ENCODE measurements at regions not wholly inside any gene's neighbourhood (a gene's known extent, or its start where the extent isn't known, plus 50 kb on each side); places are given as distances from the start of the nearest gene placed in this dataset.

DNA sequence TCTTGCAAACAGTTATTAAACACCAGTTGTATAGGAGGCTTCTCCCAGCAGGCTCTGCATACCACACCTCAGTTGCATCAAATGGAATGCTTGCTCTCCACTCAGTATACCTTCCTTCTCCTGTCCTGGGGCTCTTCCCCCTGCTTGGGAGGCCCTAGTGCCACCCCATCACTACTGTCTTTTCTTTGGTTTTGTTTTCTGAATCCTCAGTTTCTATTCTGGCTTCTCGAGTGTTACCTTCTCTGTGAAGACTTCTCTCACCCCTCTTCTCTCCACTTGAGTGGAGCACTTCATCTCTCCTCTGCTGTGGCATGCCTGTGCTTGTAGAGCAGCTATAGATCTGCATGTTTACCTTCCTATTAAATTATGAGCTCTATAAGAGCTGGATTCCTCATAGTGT lies 75.7 kb upstream of the TPRG1 start:
- BruUV-seq (replicated peaks), result no TSS peak
- POLR2A ChIA-PET, result no interaction called here
- CTCF ChIA-PET, result no interaction called here

DNA sequence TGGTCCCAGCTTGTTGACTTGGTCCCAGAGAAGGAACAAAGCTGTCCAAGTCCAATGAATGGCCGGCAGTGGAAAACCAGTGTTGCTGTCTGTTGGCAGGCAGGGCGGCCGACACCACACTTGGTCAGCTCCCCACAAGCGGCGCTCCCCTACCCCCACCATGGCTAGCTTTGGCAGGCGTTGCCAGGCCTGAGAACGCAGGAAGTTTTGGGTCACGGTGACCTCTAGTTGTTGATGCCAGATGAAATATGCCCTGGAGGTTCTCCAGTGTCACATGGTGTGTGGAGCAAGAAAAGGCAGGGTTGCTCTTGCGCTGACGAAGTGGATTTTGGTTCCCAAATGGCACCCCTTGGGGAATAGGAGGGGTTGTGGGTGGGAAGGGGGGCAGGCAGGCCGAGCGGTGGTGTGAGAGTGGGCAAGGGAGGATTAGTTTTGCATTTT lies 72.7 kb upstream of the TPRG1 start:
- H3K9me3 ChIP-seq, result no peaks in the 10 kb centered on the region
- H3K9me3 Mint-ChIP-seq (ENCODE audit: unreplicated experiment), result no peaks in the 10 kb centered on the region
- H3K4me3 ChIP-seq (ENCODE audit: low read depth, low read length), result no peak overlapping the region
- H3K27me3 ChIP-seq (replicated peaks; ENCODE audit: control insufficient read depth, insufficient read depth, low read length), result no peaks in the 10 kb centered on the region
- DNase-seq, result no peak
- H3K4me1 Mint-ChIP-seq (ENCODE audit: low read depth, unreplicated experiment), result no peaks in the 10 kb centered on the region
- H3K27ac Mint-ChIP-seq (ENCODE audit: unreplicated experiment), result no peak overlapping the region
- H3K36me3 Mint-ChIP-seq (ENCODE audit: insufficient read depth, unreplicated experiment), result no peaks in the 10 kb centered on the region
- BruUV-seq (replicated peaks), result no TSS peak
- intact Hi-C loops (cut with micrococcal nuclease; ENCODE audit: unreplicated experiment), result no loop called here
- H3K4me1 ChIP-seq, result no peaks in the 10 kb centered on the region
- H3K27me3 Mint-ChIP-seq (ENCODE audit: insufficient read depth, unreplicated experiment), result no peaks in the 10 kb centered on the region
- no peak overlapping the region for H3K4me3 Mint-ChIP-seq (ENCODE audit: unreplicated experiment)
- TF ChIP-seq, protein P1, sequence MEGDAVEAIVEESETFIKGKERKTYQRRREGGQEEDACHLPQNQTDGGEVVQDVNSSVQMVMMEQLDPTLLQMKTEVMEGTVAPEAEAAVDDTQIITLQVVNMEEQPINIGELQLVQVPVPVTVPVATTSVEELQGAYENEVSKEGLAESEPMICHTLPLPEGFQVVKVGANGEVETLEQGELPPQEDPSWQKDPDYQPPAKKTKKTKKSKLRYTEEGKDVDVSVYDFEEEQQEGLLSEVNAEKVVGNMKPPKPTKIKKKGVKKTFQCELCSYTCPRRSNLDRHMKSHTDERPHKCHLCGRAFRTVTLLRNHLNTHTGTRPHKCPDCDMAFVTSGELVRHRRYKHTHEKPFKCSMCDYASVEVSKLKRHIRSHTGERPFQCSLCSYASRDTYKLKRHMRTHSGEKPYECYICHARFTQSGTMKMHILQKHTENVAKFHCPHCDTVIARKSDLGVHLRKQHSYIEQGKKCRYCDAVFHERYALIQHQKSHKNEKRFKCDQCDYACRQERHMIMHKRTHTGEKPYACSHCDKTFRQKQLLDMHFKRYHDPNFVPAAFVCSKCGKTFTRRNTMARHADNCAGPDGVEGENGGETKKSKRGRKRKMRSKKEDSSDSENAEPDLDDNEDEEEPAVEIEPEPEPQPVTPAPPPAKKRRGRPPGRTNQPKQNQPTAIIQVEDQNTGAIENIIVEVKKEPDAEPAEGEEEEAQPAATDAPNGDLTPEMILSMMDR (IDR thresholded peaks at IDR 0.05; ENCODE audit: insufficient read depth in 1 of 2, low read depth in 1 of 2, low read length in 1 of 2, severe bottlenecking in 1 of 2, unreplicated experiment in 1 of 2), result no peak
- ChIA-PET CTCF (no interaction called here), POLR2A (no interaction called here)
- no peaks in the 10 kb centered on the region for H3K36me3 ChIP-seq (ENCODE audit: control insufficient read depth, insufficient read depth, low read length)

More for the DNA sequence above, 75.7 kb upstream of the TPRG1 start:
- Mint-ChIP-seq H3K36me3 (ENCODE audit: insufficient read depth, unreplicated experiment) (no peaks in the 10 kb centered on the region), H3K4me3 (ENCODE audit: unreplicated experiment) (no peak overlapping the region), H3K27ac (ENCODE audit: unreplicated experiment) (no peak overlapping the region), H3K27me3 (ENCODE audit: insufficient read depth, unreplicated experiment) (no peaks in the 10 kb centered on the region), H3K9me3 (ENCODE audit: unreplicated experiment) (no peaks in the 10 kb centered on the region), H3K4me1 (ENCODE audit: low read depth, unreplicated experiment) (no peaks in the 10 kb centered on the region)
- intact Hi-C loops (cut with micrococcal nuclease; ENCODE audit: unreplicated experiment), result no loop called here
- TF ChIP-seq, protein P1 (IDR thresholded peaks at IDR 0.05; ENCODE audit: insufficient read depth in 1 of 2, low read depth in 1 of 2, low read length in 1 of 2, severe bottlenecking in 1 of 2, unreplicated experiment in 1 of 2), result no peak
- Histone ChIP-seq H3K4me1 (no peaks in the 10 kb centered on the region), H3K4me3 (ENCODE audit: low read depth, low read length) (no peak overlapping the region), H3K27me3 (replicated peaks; ENCODE audit: control insufficient read depth, insufficient read depth, low read length) (no peaks in the 10 kb centered on the region), H3K36me3 (ENCODE audit: control insufficient read depth, insufficient read depth, low read length) (no peaks in the 10 kb centered on the region), H3K9me3 (no peaks in the 10 kb centered on the region)
- no peak for DNase-seq

DNA sequence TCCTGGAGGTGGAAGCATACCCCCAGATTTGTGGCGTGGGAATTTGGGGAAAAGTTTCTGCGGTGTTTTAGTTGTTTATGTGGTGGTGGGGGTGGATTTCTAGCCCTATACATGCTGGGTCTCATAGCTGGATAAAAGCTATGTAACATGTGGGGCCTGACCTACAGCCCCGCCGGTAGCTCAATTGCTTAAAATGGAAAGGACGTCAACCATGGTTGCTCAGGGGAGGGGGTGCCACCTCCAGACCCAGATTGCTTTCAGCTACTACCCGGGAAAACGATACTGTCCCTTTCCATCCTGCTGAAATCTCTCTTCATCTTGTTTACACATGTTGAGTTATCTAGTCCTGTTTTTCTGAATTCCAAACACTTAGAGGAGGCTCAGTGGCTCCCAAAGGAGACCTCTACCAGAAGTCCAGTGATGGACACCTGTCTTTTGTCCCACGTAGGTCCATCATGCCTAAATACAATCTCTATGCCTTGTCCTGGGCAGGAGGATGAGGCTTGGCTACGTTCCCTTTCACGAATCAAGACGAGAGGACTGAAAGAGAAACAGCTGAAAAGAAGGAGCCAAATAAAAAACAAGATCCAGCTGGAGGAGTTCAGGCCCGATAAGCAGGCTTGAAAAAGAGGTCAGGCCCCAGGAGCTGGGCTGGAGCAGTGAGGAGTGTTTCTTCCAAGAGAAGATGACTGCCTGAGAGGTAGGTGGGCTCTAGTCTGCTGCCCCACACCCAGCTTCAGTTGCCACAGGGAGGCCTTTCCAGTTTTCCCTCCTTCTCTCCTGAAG lies 72.1 kb upstream of the TPRG1 start:
- Histone ChIP-seq H3K4me3 (ENCODE audit: low read depth, low read length) (no peak overlapping the region), H3K27me3 (replicated peaks; ENCODE audit: control insufficient read depth, insufficient read depth, low read length) (no peaks in the 10 kb centered on the region), H3K36me3 (ENCODE audit: control insufficient read depth, insufficient read depth, low read length) (no peaks in the 10 kb centered on the region), H3K4me1 (no peaks in the 10 kb centered on the region), H3K9me3 (no peaks in the 10 kb centered on the region)
- intact Hi-C loops (cut with micrococcal nuclease; ENCODE audit: unreplicated experiment), result no loop called here
- POLR2A ChIA-PET, result no interaction called here
- no peaks in the 10 kb centered on the region for H3K27me3 Mint-ChIP-seq (ENCODE audit: insufficient read depth, unreplicated experiment)
- no peaks in the 10 kb centered on the region for H3K4me1 Mint-ChIP-seq (ENCODE audit: low read depth, unreplicated experiment)
- CTCF ChIA-PET, result no interaction called here
- H3K36me3 Mint-ChIP-seq (ENCODE audit: insufficient read depth, unreplicated experiment), result no peaks in the 10 kb centered on the region
- BruUV-seq (replicated peaks), result no TSS peak
- H3K9me3 Mint-ChIP-seq (ENCODE audit: unreplicated experiment), result no peaks in the 10 kb centered on the region
- TF ChIP-seq, protein P1 (IDR thresholded peaks at IDR 0.05; ENCODE audit: insufficient read depth in 1 of 2, low read depth in 1 of 2, low read length in 1 of 2, severe bottlenecking in 1 of 2, unreplicated experiment in 1 of 2), result no peak
- H3K27ac Mint-ChIP-seq (ENCODE audit: unreplicated experiment), result no peak overlapping the region
- DNase-seq, result no peak
- no peak overlapping the region for H3K4me3 Mint-ChIP-seq (ENCODE audit: unreplicated experiment)
